DOHH2 (cell line): ENCODE measurements at regions not wholly inside any gene's neighbourhood (a gene's known extent, or its start where the extent isn't known, plus 50 kb on each side); places are given as distances from the start of the nearest gene placed in this dataset.

ENCODE experiments used
- H3F3A ChIP-seq: fragments of 200-600 bp; sonication (generic), shearing (Covaris generic); 2 replicates; pipeline ENCODE4 v1.6.0; 2016; ENCODE audit warnings: antibody characterized with exemption, mild to moderate bottlenecking; ENCODE audit not compliant: control insufficient read depth, insufficient read depth
- H3K27ac ChIP-seq: fragments of 200-600 bp; sonication (generic); 2 replicates; pipeline ENCODE4 v1.5.1; 2014; ENCODE audit warnings: low read depth, mild to moderate bottlenecking, low read length, moderate library complexity
- H3K27me3 ChIP-seq: fragments of 200-600 bp; sonication (generic); 2 replicates; pipeline ENCODE4 v1.6.1; 2014; ENCODE audit warnings: mild to moderate bottlenecking, low read length, mixed read lengths; ENCODE audit not compliant: control insufficient read depth
- H3K36me3 ChIP-seq: fragments of 200-600 bp; sonication (generic); 2 replicates; pipeline ENCODE4 v1.6.1; 2014; ENCODE audit warnings: mild to moderate bottlenecking, low read length, moderate library complexity, mixed read lengths; ENCODE audit not compliant: control insufficient read depth
- H3K4me1 ChIP-seq: fragments of 200-600 bp; sonication (generic); 2 replicates; pipeline ENCODE4 v1.6.1; 2014; ENCODE audit warnings: mild to moderate bottlenecking, low read length, mixed read lengths; ENCODE audit not compliant: control insufficient read depth
- H3K4me2 ChIP-seq: fragments of 200-600 bp; sonication (generic); 2 replicates; pipeline ENCODE4 v1.6.0; 2014; ENCODE audit warnings: mild to moderate bottlenecking, low read length, moderate library complexity
- H3K4me3 ChIP-seq: fragments of 200-600 bp; sonication (generic); 2 replicates; pipeline ENCODE4 v1.5.1; 2014; ENCODE audit warnings: mild to moderate bottlenecking, low read length, mixed read lengths
- H3K79me2 ChIP-seq: fragments of 200-600 bp; sonication (generic); 2 replicates; pipeline ENCODE4 v1.6.1; 2014; ENCODE audit warnings: mild to moderate bottlenecking, low read length, mixed read lengths; ENCODE audit not compliant: control insufficient read depth
- H3K9me2 ChIP-seq: fragments of 200-600 bp; sonication (generic); replicated peaks from 2 replicates; pipeline ENCODE4 v1.6.1; 2014; ENCODE audit warnings: mild to moderate bottlenecking, low read length, mixed read lengths; ENCODE audit not compliant: control insufficient read depth
- H3K9me3 ChIP-seq: fragments of 200-600 bp; sonication (generic); 2 replicates; pipeline ENCODE4 v1.6.1; 2014; ENCODE audit warnings: antibody characterized with exemption, low read length, mixed read lengths; ENCODE audit not compliant: control insufficient read depth, insufficient read depth
- H4K20me1 ChIP-seq: fragments of 200-600 bp; sonication (generic); 2 replicates; pipeline ENCODE4 v1.6.0; 2014; ENCODE audit warnings: low read depth, mild to moderate bottlenecking, antibody characterized with exemption, low read length, moderate library complexity; ENCODE audit not compliant: control insufficient read depth, insufficient read depth
- CTCF ChIP-seq: fragments of 200-600 bp; sonication (generic); IDR thresholded peaks from one replicate; pipeline ENCODE4 v1.5.1; 2014; ENCODE audit warnings: antibody characterized with exemption, mild to moderate bottlenecking, low read depth, low read length; ENCODE audit not compliant: poor library complexity, severe bottlenecking
- EZH2phosphoT487 ChIP-seq: fragments of 200-600 bp; sonication (generic); IDR thresholded peaks from 2 replicates; pipeline ENCODE4 v1.6.1; 2017; ENCODE audit warnings: borderline replicate concordance, mild to moderate bottlenecking, antibody characterized with exemption, low read length, moderate library complexity, mixed read lengths

DNA sequence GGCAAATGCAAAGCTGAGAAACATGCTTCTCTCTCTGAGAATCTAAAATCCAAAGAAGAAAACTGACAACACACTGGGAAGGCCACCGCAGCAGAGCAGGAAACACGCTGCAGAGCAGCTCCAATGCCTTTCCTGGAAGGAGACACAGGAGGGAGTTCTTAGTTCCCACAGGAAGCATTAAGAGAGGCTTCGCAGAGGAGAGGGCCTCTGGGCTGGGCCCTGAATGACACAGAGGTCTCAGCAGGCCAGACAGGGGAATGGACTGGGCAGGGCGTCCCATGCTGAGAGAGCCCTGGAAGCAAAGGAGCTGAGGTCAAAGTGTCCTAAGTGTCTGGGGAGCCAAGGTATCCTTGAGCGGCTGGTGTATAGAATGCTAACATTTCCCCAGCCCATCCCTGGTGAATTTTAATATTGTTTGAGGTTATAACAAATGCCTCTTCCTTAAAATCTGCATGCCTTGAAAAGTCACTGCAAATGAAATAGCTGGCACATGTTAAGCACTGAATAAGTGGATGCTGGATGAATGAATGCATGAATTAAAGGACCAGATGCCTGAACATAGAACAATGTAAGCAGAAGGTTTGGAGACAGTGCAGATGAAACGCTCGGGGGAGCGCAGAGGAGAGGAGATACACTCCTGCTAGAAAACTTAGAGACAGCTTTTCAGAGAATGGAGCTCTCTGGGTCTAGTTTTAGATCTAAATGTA lies 110.0 kb upstream of the SYNDIG1 start:
- Histone ChIP-seq H3K4me3 (no peak overlapping the region), H3K79me2 (no peaks in the 10 kb centered on the region), H3K4me2 (no peak overlapping the region), H3K27ac (no peak overlapping the region), H3K9me2 (no peaks in the 10 kb centered on the region), H3K4me1 (no peaks in the 10 kb centered on the region), H3K36me3 (no peaks in the 10 kb centered on the region), H3K27me3 (no peaks in the 10 kb centered on the region), H3K9me3 (no peaks in the 10 kb centered on the region), H3F3A (no peaks in the 10 kb centered on the region), H4K20me1 (no peaks in the 10 kb centered on the region)
- TF ChIP-seq CTCF = no peak
- no peak for TF ChIP-seq EZH2phosphoT487

- no peak overlapping the region for H3K27ac ChIP-seq
- TF ChIP-seq EZH2phosphoT487 (no peak), CTCF (no peak)
- no peak overlapping the region for H3K4me3 ChIP-seq
- H3K4me2 ChIP-seq = no peak overlapping the region
- H3K36me3 ChIP-seq = no peaks in the 10 kb centered on the region
- H3K79me2 ChIP-seq = no peaks in the 10 kb centered on the region
- H3K4me1 ChIP-seq = no peaks in the 10 kb centered on the region
- H3K9me3 ChIP-seq = no peaks in the 10 kb centered on the region
- H3F3A ChIP-seq = no peaks in the 10 kb centered on the region
- H4K20me1 ChIP-seq = no peaks in the 10 kb centered on the region
- no peaks in the 10 kb centered on the region for H3K9me2 ChIP-seq
- H3K27me3 ChIP-seq = no peaks in the 10 kb centered on the region
Observed at GRCh38 chr20:24357931-24358330, 111.5 kb upstream of the SYNDIG1 start.

- Histone ChIP-seq H3F3A (no peaks in the 10 kb centered on the region), H3K27me3 (no peaks in the 10 kb centered on the region), H3K9me2 (no peaks in the 10 kb centered on the region), H3K9me3 (no peaks in the 10 kb centered on the region), H3K36me3 (no peaks in the 10 kb centered on the region), H3K4me1 (no peaks in the 10 kb centered on the region), H4K20me1 (no peaks in the 10 kb centered on the region), H3K27ac (no peak overlapping the region), H3K79me2 (no peaks in the 10 kb centered on the region), H3K4me3 (no peak overlapping the region), H3K4me2 (no peak overlapping the region)
- TF ChIP-seq EZH2phosphoT487 (no peak), CTCF (no peak)
Observed at GRCh38 chr20:24357177-24357576, 112.3 kb upstream of the SYNDIG1 start.
